GM10248 (cell line): ENCODE measurements at regions not wholly inside any gene's neighbourhood (a gene's known extent, or its start where the extent isn't known, plus 50 kb on each side); places are given as distances from the start of the nearest gene placed in this dataset.

ENCODE experiments used
- CTCF ChIA-PET: fragments of 300-600 bp; sonication (Branson Sonifier 250); formaldehyde crosslinking; extraction: SDS; loops from one replicate; lab custom pipeline; 2021; ENCODE audit warnings: antibody characterized with exemption; lab: Yijun Ruan, JAX
- POLR2A ChIA-PET: fragments of 350-650 bp; sonication (Branson Sonifier 250); formaldehyde crosslinking; extraction: SDS; loops from one replicate; lab custom pipeline; 2020; ENCODE audit warnings: antibody characterized with exemption; lab: Yijun Ruan, JAX
- DNase-seq: peaks from one replicate; pipeline ENCODE4 v3.0.0; 2012; ENCODE audit errors: extremely low spot score
- TF ChIP-seq, protein P1 (sequence below): IDR thresholded peaks from 2 replicates; pipeline ENCODE4 v1.5.1; 2012; ENCODE audit warnings: mild to moderate bottlenecking, low read depth; ENCODE audit errors: extremely low read depth, missing control alignments, control extremely low read depth

- ChIA-PET POLR2A (no interaction called here), CTCF (interaction anchor here (1.2 to 1.3 kb wide), 2 partner anchors 11 to 417 kb away, joined by 4 to 5 read pairs; no protein-coding TSS in a partner anchor)
- DNase-seq, result peak; percentile 26
- TF ChIP-seq, protein P1, sequence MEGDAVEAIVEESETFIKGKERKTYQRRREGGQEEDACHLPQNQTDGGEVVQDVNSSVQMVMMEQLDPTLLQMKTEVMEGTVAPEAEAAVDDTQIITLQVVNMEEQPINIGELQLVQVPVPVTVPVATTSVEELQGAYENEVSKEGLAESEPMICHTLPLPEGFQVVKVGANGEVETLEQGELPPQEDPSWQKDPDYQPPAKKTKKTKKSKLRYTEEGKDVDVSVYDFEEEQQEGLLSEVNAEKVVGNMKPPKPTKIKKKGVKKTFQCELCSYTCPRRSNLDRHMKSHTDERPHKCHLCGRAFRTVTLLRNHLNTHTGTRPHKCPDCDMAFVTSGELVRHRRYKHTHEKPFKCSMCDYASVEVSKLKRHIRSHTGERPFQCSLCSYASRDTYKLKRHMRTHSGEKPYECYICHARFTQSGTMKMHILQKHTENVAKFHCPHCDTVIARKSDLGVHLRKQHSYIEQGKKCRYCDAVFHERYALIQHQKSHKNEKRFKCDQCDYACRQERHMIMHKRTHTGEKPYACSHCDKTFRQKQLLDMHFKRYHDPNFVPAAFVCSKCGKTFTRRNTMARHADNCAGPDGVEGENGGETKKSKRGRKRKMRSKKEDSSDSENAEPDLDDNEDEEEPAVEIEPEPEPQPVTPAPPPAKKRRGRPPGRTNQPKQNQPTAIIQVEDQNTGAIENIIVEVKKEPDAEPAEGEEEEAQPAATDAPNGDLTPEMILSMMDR, result no peak
These were observed 59.2 kb upstream of the ZC4H2 start for GRCh38 chrX:65035446-65035770.

DNA sequence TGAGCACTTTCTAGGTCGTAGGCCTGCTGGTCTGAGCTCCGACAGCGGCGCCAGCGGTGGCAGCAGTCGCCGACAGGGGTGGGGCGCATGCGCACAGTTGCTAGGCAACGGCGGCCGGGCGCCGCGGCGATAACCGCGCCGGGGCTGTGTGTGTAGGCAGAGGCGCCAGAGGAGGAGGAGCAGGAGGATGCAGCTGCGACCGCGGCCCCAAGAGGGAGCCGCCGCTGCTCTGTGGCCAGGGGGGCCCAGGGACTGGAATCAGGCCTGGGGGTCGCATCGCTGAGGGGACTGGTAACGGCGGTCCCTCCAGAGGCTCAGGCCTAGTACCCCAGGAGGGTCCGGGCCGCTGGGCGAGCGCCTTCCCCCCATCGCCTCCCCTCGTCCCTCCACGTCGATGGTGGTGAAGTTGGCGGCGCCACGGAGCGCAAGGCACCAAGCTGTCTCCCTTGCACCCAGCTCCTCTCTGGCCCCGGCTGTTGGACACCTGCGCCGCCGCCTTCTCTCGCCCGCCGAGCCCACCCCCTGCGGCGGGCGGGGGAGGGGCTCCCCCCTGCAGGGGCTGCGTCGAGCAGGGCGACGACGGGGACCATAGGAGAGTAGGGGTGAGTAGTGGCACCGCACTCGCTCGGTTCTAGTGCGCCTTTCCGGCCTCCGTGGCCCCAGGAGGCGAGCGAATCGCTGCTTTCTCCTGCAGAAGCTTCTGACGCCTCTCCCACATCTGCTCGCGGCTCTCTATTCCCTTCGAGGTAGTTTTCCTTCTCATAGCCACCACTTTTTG, 58.6 kb upstream of the ZC4H2 start, which contains the start of gene ZC3H12B:
Gene ZC3H12B, plus strand, starts transcription at position 159 of the 778 bp plus-strand sequence.
- DNase-seq, result peak; percentile 81
- TF ChIP-seq, protein P1, result peak; percentile 47
- POLR2A ChIA-PET, result no interaction called here
- CTCF ChIA-PET, result interaction anchor here (0.9 to 1.3 kb wide), 3 partner anchors 10 to 417 kb away, joined by 3 to 5 read pairs (median 4); no protein-coding TSS in a partner anchor

- CTCF ChIA-PET, result interaction anchor here (0.9 to 1.6 kb wide), 4 partner anchors 9 to 418 kb away, joined by 3 to 5 read pairs (median 4); no protein-coding TSS in a partner anchor
- no peak for DNase-seq
- TF ChIP-seq, protein P1, result no peak
- POLR2A ChIA-PET, result no interaction called here
These were observed 58.0 kb upstream of the ZC4H2 start for GRCh38 chrX:65034292-65034667.
